ENCODE measurements at regions not wholly inside any gene's neighbourhood (a gene's known extent, or its start where the extent isn't known, plus 50 kb on each side); places are given as distances from the start of the nearest gene placed in this dataset.
"Not testable (repeated sequence)": the region's sequence is repeated elsewhere in the genome, so short reads cannot be mapped to it uniquely, and the experiment has no call there.

DNA sequence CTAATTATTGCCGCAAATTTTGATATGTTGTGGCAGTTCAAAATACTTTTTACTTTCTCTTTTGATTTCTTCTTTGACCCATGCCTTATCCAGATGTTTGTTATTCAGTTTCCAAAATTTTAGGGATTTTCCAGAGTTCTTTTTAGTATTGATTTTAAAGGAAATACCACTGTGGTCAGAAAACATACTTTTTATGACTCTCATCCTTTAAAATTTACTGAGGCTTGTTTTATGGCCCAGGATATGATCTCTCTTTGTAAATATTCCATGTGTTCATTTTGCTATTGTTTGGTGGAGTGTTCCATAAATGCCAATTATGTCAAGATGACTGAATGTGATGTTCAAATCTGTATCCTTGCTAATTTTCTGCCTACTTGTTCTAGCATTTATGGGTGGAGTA is 272.3 kb upstream of the DIPK2B start:
- no peak for DNase-seq (ENCODE audit: low read depth)

DNA sequence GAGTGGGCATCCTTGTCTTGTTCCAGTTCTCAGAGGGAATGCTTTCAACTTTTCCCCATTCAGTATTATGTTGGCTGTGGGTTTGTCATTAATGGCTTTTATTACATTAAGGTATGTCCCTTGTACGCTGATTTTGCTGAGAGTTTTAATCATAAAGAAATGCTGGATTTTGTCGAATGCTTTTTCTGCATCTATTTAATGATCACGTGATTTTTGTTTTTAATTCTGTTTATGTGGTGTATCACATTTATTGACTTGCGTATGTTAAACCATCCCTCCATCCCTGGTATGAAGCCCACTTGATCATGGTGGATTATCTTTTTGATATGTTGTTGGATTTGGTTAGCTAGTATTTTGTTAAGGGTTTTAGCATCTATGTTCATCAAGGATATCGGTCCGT is 266.9 kb upstream of the DIPK2B start:
- DNase-seq (ENCODE audit: low read depth), result not testable (repeated sequence)

GRCh38 chrX:45455732-45456131 is 255.1 kb upstream of the DIPK2B start:
- DNase-seq (ENCODE audit: low read depth), result not testable (repeated sequence)

DNA sequence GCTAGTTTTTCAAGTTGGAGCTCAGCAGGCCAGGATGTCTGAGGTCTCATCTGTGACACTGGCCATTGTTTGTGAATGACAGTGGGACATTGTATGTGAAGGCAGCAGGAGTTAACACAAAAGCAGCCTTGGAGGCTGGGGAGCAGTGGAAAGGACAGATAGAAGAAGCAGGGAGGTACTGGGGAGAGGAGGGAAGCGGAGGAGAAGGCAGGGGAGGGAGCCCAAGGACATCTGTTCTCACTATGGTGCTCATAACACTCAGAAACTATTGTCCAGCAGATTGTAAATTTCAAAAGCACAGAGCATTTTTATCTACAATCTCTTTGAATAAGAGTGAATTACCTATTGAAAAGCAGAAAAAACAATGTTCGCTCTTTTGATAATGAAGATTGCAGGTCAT is 253.6 kb upstream of the DIPK2B start:
- DNase-seq (ENCODE audit: low read depth), result no peak

DNA sequence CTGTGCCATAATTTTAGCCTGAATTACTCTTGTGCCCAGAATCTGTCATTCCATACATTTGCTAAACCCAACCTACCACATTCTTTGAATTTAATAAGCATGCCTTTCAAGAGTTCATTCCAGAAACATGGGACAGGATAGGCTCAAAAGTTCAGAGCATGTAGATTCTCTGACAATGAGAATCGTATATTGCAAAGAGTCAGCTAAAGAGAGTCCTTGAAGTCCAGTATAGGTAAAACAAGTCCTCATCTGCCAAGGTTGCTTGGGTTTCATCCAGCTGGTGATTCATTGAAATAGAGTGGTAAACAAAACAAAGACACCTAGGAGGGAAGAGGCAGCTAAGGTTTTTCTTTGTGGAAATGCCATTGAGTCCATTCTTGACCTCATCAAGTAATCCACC is 249.3 kb upstream of the DIPK2B start:
- DNase-seq (ENCODE audit: low read depth), result no peak

GRCh38 chrX:45447995-45448394 is 247.3 kb upstream of the DIPK2B start:
- no peak for DNase-seq (ENCODE audit: low read depth)

- no peak for DNase-seq (ENCODE audit: low read depth)
These were observed 246.7 kb upstream of the DIPK2B start for GRCh38 chrX:45447331-45447730.

GRCh38 chrX:45445745-45446412 is 245.2 kb upstream of the DIPK2B start:
- no peak for DNase-seq (ENCODE audit: low read depth)

DNA sequence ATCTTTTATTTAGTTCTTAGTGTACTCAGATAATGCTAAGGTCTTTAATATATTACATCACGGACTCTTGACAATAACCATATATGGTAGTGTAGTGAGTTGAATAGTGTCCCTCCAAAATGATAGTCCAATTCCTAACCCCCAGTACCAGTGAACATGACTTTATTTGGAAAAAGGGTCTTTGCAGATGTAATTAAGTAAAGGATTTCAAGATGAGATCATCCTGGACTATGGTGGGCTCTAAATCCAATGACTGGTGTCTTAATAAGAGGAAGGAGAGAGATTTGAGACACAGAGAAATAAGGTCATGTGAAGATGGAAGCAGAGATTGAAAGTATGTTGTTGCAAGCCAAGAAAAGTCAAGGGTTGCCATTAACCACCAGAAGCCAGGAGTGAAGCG is 236.5 kb upstream of the DIPK2B start:
- no peak for DNase-seq (ENCODE audit: low read depth)

GRCh38 chrX:45435481-45435880 is 234.8 kb upstream of the DIPK2B start:
- DNase-seq (ENCODE audit: low read depth), result no peak

DNA sequence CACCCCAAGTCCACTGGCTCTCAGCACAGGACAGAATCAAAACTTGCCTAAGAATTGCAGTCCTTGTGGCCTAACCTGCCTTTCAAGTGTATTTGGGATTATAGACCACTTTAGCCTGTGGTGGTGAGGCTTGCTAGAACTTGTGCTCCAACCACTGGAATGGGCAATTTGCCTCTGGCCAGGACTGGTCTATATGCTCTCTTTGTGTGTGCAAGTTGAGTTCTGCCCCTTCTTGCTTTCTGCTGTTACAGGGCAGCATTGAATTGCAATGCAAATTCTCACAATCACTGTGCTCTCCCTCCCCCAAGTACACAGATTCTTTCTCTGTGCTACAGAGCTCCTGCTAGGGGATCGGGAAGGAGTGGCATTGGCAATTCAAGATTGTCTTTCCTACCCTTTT is 233.6 kb upstream of the DIPK2B start:
- DNase-seq (ENCODE audit: low read depth), result no peak

GRCh38 chrX:45428831-45429230 is 228.2 kb upstream of the DIPK2B start:
- DNase-seq (ENCODE audit: low read depth), result no peak

DNA sequence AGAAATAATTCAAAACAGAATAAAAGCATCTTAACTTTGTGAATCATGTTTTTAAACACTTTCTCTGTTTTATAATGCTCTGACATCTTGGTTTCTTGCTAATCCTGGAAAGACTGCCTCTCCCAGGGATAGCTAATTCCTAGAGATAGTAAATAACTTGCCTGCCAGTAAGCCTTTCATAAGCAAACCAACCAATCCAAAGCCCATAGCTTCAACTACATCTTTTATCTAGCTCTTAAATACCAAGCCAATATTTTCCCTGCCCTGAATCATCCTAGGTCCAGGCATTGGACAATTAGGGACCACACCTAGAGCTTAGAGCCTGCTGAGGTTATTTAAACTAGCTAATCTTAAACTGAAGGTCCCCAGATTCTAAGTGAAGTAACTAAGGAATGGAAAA is 223.7 kb upstream of the DIPK2B start:
- DNase-seq (ENCODE audit: low read depth), result no peak

- DNase-seq (ENCODE audit: low read depth), result no peak
These were observed 221.7 kb upstream of the DIPK2B start for GRCh38 chrX:45422216-45422925.

- DNase-seq (ENCODE audit: low read depth), result no peak
These were observed 221.1 kb upstream of the DIPK2B start for GRCh38 chrX:45421806-45422205.

DNA sequence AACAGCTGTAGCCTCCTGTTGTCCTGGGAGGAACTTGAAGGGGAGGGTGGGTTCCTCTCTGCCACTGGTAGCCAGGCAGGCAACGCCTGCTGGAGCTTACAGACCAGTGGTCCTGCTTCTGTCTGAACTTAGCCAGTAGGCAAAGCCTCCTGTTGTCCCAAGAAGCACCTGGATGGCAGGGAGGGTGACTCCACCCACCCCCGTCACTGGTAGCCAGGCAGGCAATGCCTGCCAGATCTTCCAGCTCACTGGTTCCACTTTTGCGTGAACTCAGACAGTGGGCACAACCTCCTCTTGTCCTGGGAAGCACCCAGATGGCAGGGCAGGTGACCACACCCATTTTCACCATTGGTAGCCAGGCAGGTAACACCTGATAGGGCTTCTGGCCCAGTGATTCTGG is 203.5 kb upstream of the DIPK2B start:
- DNase-seq (ENCODE audit: low read depth), result no peak

- no peak for DNase-seq (ENCODE audit: low read depth)
These were observed 201.2 kb upstream of the DIPK2B start for GRCh38 chrX:45401923-45402322.

GRCh38 chrX:45400951-45401725 is 200.5 kb upstream of the DIPK2B start:
- DNase-seq (ENCODE audit: low read depth), result not testable (repeated sequence)

GRCh38 chrX:45400027-45400779 is 199.5 kb upstream of the DIPK2B start:
- no peak for DNase-seq (ENCODE audit: low read depth)

DNA sequence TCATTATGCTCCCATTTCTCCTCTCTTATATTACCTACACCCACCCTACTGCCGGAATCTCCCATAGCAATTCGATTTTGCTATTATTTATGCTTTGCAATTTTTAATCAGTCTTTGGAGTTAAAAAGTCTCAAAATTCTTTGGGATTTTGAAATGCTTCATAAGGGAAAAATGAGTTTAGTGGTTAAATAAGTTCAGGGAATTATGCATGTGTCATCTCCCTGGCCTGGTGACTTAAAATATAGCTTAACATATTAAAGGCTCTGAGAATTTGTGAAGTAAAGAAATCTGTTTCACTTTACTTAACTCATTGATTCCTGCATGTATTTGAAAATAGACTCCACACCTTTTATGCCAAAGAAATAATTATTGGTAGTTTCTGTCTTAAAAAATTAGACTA is 185.1 kb upstream of the DIPK2B start:
- DNase-seq (ENCODE audit: low read depth), result no peak

GRCh38 chrX:45381841-45382240 is 181.2 kb upstream of the DIPK2B start:
- no peak for DNase-seq (ENCODE audit: low read depth)

GRCh38 chrX:45381366-45381765 is 180.7 kb upstream of the DIPK2B start:
- DNase-seq (ENCODE audit: low read depth), result no peak

All from stimulated activated CD8-positive, alpha-beta memory T cell treated with anti-CD3 and anti-CD28 coated beads, Interleukin-15, amount 100 ng/mL, for 1 hour (primary cell).